ENCODE measurements at regions not wholly inside any gene's neighbourhood (a gene's known extent, or its start where the extent isn't known, plus 50 kb on each side); places are given as distances from the start of the nearest gene placed in this dataset.

GRCh38 chr18:40653682-40654081, 1301.4 kb upstream of the PIK3C3 start:
- WGBS: 74% methylated on average over 1 of the region's 1 CpG

GRCh38 chr18:40652321-40652720, 1302.7 kb upstream of the PIK3C3 start:
- Histone ChIP-seq H3K9ac (ENCODE audit: low read depth in 1 of 2, low read length in 2 of 2) (no peak overlapping the region), H3K27me3 (ENCODE audit: control insufficient read depth in 4 of 4, insufficient read depth in 4 of 4, low read length in 3 of 4) (no peaks in the 10 kb centered on the region), H3K27ac (ENCODE audit: low read depth in 1 of 2, low read length in 2 of 2) (no peak overlapping the region), H3K36me3 (ENCODE audit: control insufficient read depth in 4 of 4, insufficient read depth in 3 of 4, low read depth in 1 of 4, low read length in 3 of 4) (no peaks in the 10 kb centered on the region), H3K4me3 (ENCODE audit: low read depth in 1 of 3, low read length in 3 of 3) (no peak overlapping the region), H3K4me1 (ENCODE audit: control insufficient read depth in 4 of 4, insufficient read depth in 4 of 4, low read length in 3 of 4) (no peaks in the 10 kb centered on the region), H3K9me3 (ENCODE audit: control insufficient read depth in 4 of 4, low read length in 3 of 4) (no peaks in the 10 kb centered on the region)
- 27% methylated on average over 1 of the region's 1 CpG for WGBS
- TF ChIP-seq REST (IDR thresholded peaks at IDR 0.05) (no peak), MAX (IDR thresholded peaks at IDR 0.05) (no peak), HNF4A (conservative IDR thresholded peaks at IDR 0.05) (no peak), EGR1 (IDR thresholded peaks at IDR 0.05; ENCODE audit: low read depth in 2 of 2) (no peak), HNF4G (IDR thresholded peaks at IDR 0.05) (no peak), CTCF (IDR thresholded peaks at IDR 0.05; ENCODE audit: low read depth, low read length, missing input control) (no peak), SP1 (IDR thresholded peaks at IDR 0.05) (no peak), GABPA (IDR thresholded peaks at IDR 0.05 in 1 of 2, conservative IDR thresholded peaks at IDR 0.05 in 1 of 2) (no peak), RAD21 (IDR thresholded peaks at IDR 0.05) (no peak)
- no peak for DNase-seq (ENCODE audit: low spot score)

More at GRCh38 chr18:40653682-40654081, 1301.4 kb upstream of the PIK3C3 start:
- no peak overlapping the region for H3K27ac ChIP-seq (ENCODE audit: low read depth in 1 of 2, low read length in 2 of 2)
- DNase-seq (ENCODE audit: low spot score): no peak
- H3K4me3 ChIP-seq (ENCODE audit: low read depth in 1 of 3, low read length in 3 of 3): no peak overlapping the region
- no peak overlapping the region for H3K9ac ChIP-seq (ENCODE audit: low read depth in 1 of 2, low read length in 2 of 2)
- no peaks in the 10 kb centered on the region for H3K27me3 ChIP-seq (ENCODE audit: control insufficient read depth in 4 of 4, insufficient read depth in 4 of 4, low read length in 3 of 4)
- no peak for TF ChIP-seq GABPA (IDR thresholded peaks at IDR 0.05 in 1 of 2, conservative IDR thresholded peaks at IDR 0.05 in 1 of 2)
- no peak for TF ChIP-seq NR2F2 (IDR thresholded peaks at IDR 0.05)
- TF ChIP-seq TAF1 (conservative IDR thresholded peaks at IDR 0.05): no peak
- no peaks in the 10 kb centered on the region for H3K4me1 ChIP-seq (ENCODE audit: control insufficient read depth in 4 of 4, insufficient read depth in 4 of 4, low read length in 3 of 4)
- no peaks in the 10 kb centered on the region for H3K9me3 ChIP-seq (ENCODE audit: control insufficient read depth in 4 of 4, low read length in 3 of 4)
- H3K36me3 ChIP-seq (ENCODE audit: control insufficient read depth in 4 of 4, insufficient read depth in 3 of 4, low read depth in 1 of 4, low read length in 3 of 4): no peaks in the 10 kb centered on the region

GRCh38 chr18:40651163-40651562, 1303.9 kb upstream of the PIK3C3 start:
- Histone ChIP-seq H3K9me3 (ENCODE audit: control insufficient read depth in 4 of 4, low read length in 3 of 4) (no peaks in the 10 kb centered on the region), H3K27ac (ENCODE audit: low read depth in 1 of 2, low read length in 2 of 2) (no peak overlapping the region), H3K36me3 (ENCODE audit: control insufficient read depth in 4 of 4, insufficient read depth in 3 of 4, low read depth in 1 of 4, low read length in 3 of 4) (no peaks in the 10 kb centered on the region), H3K9ac (ENCODE audit: low read depth in 1 of 2, low read length in 2 of 2) (no peak overlapping the region), H3K4me3 (ENCODE audit: low read depth in 1 of 3, low read length in 3 of 3) (no peak overlapping the region), H3K4me1 (ENCODE audit: control insufficient read depth in 4 of 4, insufficient read depth in 4 of 4, low read length in 3 of 4) (no peaks in the 10 kb centered on the region), H3K27me3 (ENCODE audit: control insufficient read depth in 4 of 4, insufficient read depth in 4 of 4, low read length in 3 of 4) (no peaks in the 10 kb centered on the region)
- no peak for TF ChIP-seq REST (IDR thresholded peaks at IDR 0.05)
- no peak for DNase-seq (ENCODE audit: low spot score)
- 72% methylated on average over 3 of the region's 3 CpGs for WGBS

Measured in liver (tissue), 8 donors.